Right lobe of liver (tissue), 6 donors: ENCODE measurements at regions not wholly inside any gene's neighbourhood (a gene's known extent, or its start where the extent isn't known, plus 50 kb on each side); places are given as distances from the start of the nearest gene placed in this dataset.

Experiments used
- ATAC-seq, 4 donors: fragments of 200-7000 bp; cut with Tn5 transposase; one replicate each; pipeline ENCODE4 v1.9.1; 2020; ENCODE audit warnings: mild to moderate bottlenecking in 4 of 4, moderate library complexity in 4 of 4
- DNase-seq, 3 donors: peaks; one replicate each; pipeline ENCODE4 v3.0.0-alpha.2; 2020
- H3K27ac ChIP-seq, 3 donors: fragments of 200-600 bp; one replicate each; pipeline ENCODE4 v1.8.0; 2022
- H3K27me3 ChIP-seq, 2 donors: fragments of 200-600 bp; one replicate each; pipeline ENCODE4 v1.8.0; 2022
- H3K36me3 ChIP-seq, 4 donors: fragments of 200-600 bp; sonication (generic) in 1 of 4; one replicate each; pipeline versions ENCODE4 v1.5.1 to v1.8.0; 2017 to 2022; ENCODE audit warnings: control low read depth in 1 of 4
- H3K4me1 ChIP-seq, 4 donors: fragments of 200-600 bp; sonication (generic) in 1 of 4; one replicate each; pipeline versions ENCODE4 v1.5.1 to v1.8.0; 2017 to 2022; ENCODE audit warnings: control low read depth in 1 of 4
- H3K4me3 ChIP-seq, 3 donors: fragments of 200-600 bp; one replicate each; pipeline ENCODE4 v1.8.0; 2022
- H3K9me3 ChIP-seq, 4 donors: fragments of 200-600 bp; sonication (generic) in 1 of 4; one replicate each; pipeline versions ENCODE4 v1.5.1 to v1.8.0; 2017 to 2022; ENCODE audit warnings: control low read depth in 1 of 4
- POLR2A ChIP-seq: fragments of 450-650 bp; IDR thresholded peaks from one replicate; pipeline ENCODE4 v1.6.1; 2017; ENCODE audit warnings: antibody characterized with exemption, mild to moderate bottlenecking
- WGBS: methylation state at CpG from one replicate; pipeline ENCODE4 v1.1.6; 2018; ENCODE audit warnings: low coverage, low lambda C conversion rate; ENCODE audit not compliant: insufficient coverage; ENCODE audit errors: missing lambda C conversion rate; 5-methylcytosine and 5-hydroxymethylcytosine counted together
- intact Hi-C, 2 donors: fragments of 100-400 bp; cut with DNase I; formaldehyde crosslinking; loops; one replicate each; pipeline versions ENCODE4 v1.11.2 to v1.14.1; 2022
- TF ChIP-seq, protein P1 (sequence below), 4 donors: fragments of 200-600 bp in 3 of 4; fragments of 450-650 bp in 1 of 4; IDR thresholded peaks; one replicate each; pipeline versions ENCODE4 v1.5.1 to v1.8.0; 2016 to 2022; ENCODE audit warnings: antibody characterized with exemption in 4 of 4, mild to moderate bottlenecking in 2 of 4
- donor health status: DM: no; HTN: yes; CAD: no.
- donor health status: DM: no; HTN: no; CAD: no.
- donor health status: DM: no; HTN: no; CAD: no.
- donor health status: DM: no; HTN: yes; CAD: no.
- donor health status: DM: no; HTN: yes; CAD: no.

GRCh38 chr15:38745126-38745525, 180.5 kb upstream of the RASGRP1 start:
- no peak for ATAC-seq
- no peaks in the 10 kb centered on the region for H3K4me1 ChIP-seq
- H3K27ac ChIP-seq, result no peak overlapping the region
- WGBS, result 36% methylated on average over 1 of the region's 1 CpG
- H3K4me3 ChIP-seq, result no peak overlapping the region
- no peak for TF ChIP-seq POLR2A
- TF ChIP-seq, protein P1, sequence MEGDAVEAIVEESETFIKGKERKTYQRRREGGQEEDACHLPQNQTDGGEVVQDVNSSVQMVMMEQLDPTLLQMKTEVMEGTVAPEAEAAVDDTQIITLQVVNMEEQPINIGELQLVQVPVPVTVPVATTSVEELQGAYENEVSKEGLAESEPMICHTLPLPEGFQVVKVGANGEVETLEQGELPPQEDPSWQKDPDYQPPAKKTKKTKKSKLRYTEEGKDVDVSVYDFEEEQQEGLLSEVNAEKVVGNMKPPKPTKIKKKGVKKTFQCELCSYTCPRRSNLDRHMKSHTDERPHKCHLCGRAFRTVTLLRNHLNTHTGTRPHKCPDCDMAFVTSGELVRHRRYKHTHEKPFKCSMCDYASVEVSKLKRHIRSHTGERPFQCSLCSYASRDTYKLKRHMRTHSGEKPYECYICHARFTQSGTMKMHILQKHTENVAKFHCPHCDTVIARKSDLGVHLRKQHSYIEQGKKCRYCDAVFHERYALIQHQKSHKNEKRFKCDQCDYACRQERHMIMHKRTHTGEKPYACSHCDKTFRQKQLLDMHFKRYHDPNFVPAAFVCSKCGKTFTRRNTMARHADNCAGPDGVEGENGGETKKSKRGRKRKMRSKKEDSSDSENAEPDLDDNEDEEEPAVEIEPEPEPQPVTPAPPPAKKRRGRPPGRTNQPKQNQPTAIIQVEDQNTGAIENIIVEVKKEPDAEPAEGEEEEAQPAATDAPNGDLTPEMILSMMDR (IDR thresholded peaks at IDR 0.05), result no peak
- no peak for DNase-seq
- no peaks in the 10 kb centered on the region for H3K27me3 ChIP-seq
- H3K36me3 ChIP-seq, result no peaks in the 10 kb centered on the region
- H3K9me3 ChIP-seq, result no peaks in the 10 kb centered on the region
- intact Hi-C loops, result no loop called here

GRCh38 chr15:38745626-38746025, 181.0 kb upstream of the RASGRP1 start:
- intact Hi-C loops, result no loop called here
- ATAC-seq (no peak), DNase-seq (no peak)
- no peaks in the 10 kb centered on the region for H3K36me3 ChIP-seq
- no peaks in the 10 kb centered on the region for H3K4me1 ChIP-seq
- H3K27ac ChIP-seq, result no peak overlapping the region
- 47% methylated on average over 3 of the region's 3 CpGs for WGBS
- no peaks in the 10 kb centered on the region for H3K9me3 ChIP-seq
- no peak for TF ChIP-seq POLR2A
- H3K4me3 ChIP-seq, result no peak overlapping the region
- no peaks in the 10 kb centered on the region for H3K27me3 ChIP-seq

DNA sequence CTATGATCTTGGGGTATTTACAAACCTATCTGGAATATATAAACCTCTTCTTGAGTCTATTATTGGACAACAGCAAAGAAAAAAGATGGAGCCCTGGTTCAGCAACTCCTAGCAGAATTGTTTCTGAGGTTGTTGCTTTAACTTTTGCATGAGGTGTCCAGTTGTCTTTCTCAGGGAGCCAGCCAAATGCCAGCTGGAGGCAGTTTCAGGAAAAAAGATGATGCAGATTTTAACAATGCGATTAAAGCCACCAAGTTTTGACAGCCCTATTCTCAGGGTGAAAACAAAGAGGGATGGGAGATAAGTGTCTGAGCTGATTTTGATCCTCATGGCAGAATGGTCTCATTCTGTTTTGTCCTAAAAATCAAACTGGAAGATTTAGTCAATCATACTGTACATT, 181.6 kb upstream of the RASGRP1 start:
- Histone ChIP-seq H3K9me3 (no peaks in the 10 kb centered on the region), H3K27ac (no peak overlapping the region), H3K4me3 (no peak overlapping the region), H3K27me3 (no peaks in the 10 kb centered on the region), H3K36me3 (no peaks in the 10 kb centered on the region), H3K4me1 (no peaks in the 10 kb centered on the region)
- ATAC-seq (no peak), DNase-seq (no peak)
- TF ChIP-seq, protein P1 (IDR thresholded peaks at IDR 0.05), result no peak
- TF ChIP-seq POLR2A, result no peak
- intact Hi-C loops, result no loop called here
- WGBS, result no CpG with 5 or more reads among the region's 1 CpG

DNA sequence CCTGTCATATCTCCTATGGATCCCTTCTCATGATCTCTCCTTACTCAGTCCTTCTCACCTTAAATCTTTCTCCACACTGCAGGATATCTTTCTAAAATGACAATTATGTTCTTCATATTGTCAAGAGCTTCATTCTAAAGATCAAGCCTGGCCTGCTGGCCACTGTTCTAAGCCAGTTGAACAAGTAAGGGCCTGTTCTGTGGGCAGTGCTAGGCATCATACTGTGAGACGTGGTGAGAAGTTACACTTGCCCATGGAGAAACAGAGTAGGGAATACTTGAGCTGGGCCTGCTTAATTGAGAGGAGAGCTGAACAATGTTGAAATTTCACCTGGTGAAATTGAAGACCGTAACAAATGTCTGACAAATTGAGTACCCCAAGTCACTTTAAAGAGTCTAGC, 184.1 kb upstream of the RASGRP1 start:
- intact Hi-C loops, result no loop called here
- no peak overlapping the region for H3K4me3 ChIP-seq
- H3K4me1 ChIP-seq, result no peaks in the 10 kb centered on the region
- H3K36me3 ChIP-seq, result no peaks in the 10 kb centered on the region
- ATAC-seq (no peak), DNase-seq (no peak)
- H3K27me3 ChIP-seq, result no peaks in the 10 kb centered on the region
- TF ChIP-seq, protein P1 (IDR thresholded peaks at IDR 0.05), result no peak
- TF ChIP-seq POLR2A, result no peak
- no peak overlapping the region for H3K27ac ChIP-seq
- 94% methylated on average over 2 of the region's 2 CpGs for WGBS
- no peaks in the 10 kb centered on the region for H3K9me3 ChIP-seq

DNA sequence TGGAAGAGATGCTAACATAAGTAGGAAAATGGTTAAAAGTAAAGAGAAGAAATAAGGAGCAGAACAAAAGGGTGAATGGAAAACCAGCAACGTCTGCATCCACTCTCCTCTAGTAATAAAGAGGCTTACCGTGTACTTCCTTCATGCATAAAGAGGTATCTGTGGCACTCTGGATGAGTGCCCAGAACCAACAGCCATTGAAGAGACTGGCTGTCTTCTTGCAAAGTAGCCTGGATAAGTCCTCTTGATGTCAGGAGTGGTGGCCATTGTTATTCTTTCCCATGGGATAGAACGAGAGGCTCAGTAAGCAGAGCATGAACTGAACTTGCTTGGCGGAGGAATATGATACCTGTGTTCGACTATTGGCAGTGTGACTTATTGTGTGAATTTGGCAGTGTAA, 186.2 kb upstream of the RASGRP1 start:
- intact Hi-C loops, result no loop called here
- Histone ChIP-seq H3K9me3 (no peaks in the 10 kb centered on the region), H3K4me1 (no peaks in the 10 kb centered on the region), H3K36me3 (no peaks in the 10 kb centered on the region), H3K27me3 (no peaks in the 10 kb centered on the region), H3K4me3 (no peak overlapping the region), H3K27ac (no peak overlapping the region)
- DNase-seq, result no peak
- 64% methylated on average over 5 of the region's 5 CpGs for WGBS
- no peak for TF ChIP-seq POLR2A
- TF ChIP-seq, protein P1 (IDR thresholded peaks at IDR 0.05), result no peak
- no peak for ATAC-seq
